WTC11 (cell line): ENCODE measurements at regions not wholly inside any gene's neighbourhood (a gene's known extent, or its start where the extent isn't known, plus 50 kb on each side); places are given as distances from the start of the nearest gene placed in this dataset.

ENCODE experiments used
- ATAC-seq: fragments of 200-7000 bp; cut with Tn5 transposase; 2 replicates; pipeline ENCODE4 v1.10.0; 2021; ENCODE audit warnings: mild to moderate bottlenecking, moderate library complexity
- CTCF ChIA-PET: fragments of 300-600 bp; sonication (Branson Sonifier 250); formaldehyde crosslinking; loops from one replicate; lab custom pipeline; 2021; ENCODE audit warnings: antibody characterized with exemption; lab: Charles Lee
- POLR2A ChIA-PET: fragments of 350-600 bp; sonication (Branson Sonifier 250); formaldehyde crosslinking; loops from one replicate; lab custom pipeline; 2021; ENCODE audit warnings: antibody characterized with exemption; lab: Charles Lee
- DNase-seq: peaks from one replicate; pipeline ENCODE4 v3.0.0; 2021; ENCODE audit warnings: low spot score
- H3K27ac Mint-ChIP-seq: 2 replicates; pipeline ENCODE4 v1.8.0; 2021; ENCODE audit warnings: mixed read lengths
- H3K27me3 Mint-ChIP-seq: 2 replicates; pipeline ENCODE4 v1.8.0; 2021; ENCODE audit warnings: low read depth, mild to moderate bottlenecking, moderate library complexity, mixed read lengths
- H3K36me3 Mint-ChIP-seq: 2 replicates; pipeline ENCODE4 v1.8.0; 2021; ENCODE audit warnings: mixed read lengths
- H3K4me1 Mint-ChIP-seq: 2 replicates; pipeline ENCODE4 v1.8.0; 2022; ENCODE audit warnings: mixed read lengths
- H3K4me3 Mint-ChIP-seq: 2 replicates; pipeline ENCODE4 v1.8.0; 2021; ENCODE audit warnings: mild to moderate bottlenecking, moderate library complexity, mixed read lengths
- H3K9me3 Mint-ChIP-seq: 2 replicates; pipeline ENCODE4 v1.8.0; 2021; ENCODE audit warnings: mixed read lengths
- AR ChIP-seq: fragments of 250-450 bp; sonication (Bioruptor Pico); IDR thresholded peaks from 2 replicates; pipeline ENCODE4 v1.9.0; 2021; ENCODE audit warnings: mild to moderate bottlenecking
- ATF6 ChIP-seq: sonication (generic); formaldehyde crosslinking; IDR thresholded peaks from 2 replicates; pipeline ENCODE4 v1.8.1; 2023; ENCODE audit warnings: mild to moderate bottlenecking, missing genetic modification reagents
- ELF4 ChIP-seq: sonication (generic); formaldehyde crosslinking; IDR thresholded peaks from 2 replicates; pipeline ENCODE4 v1.8.1; 2022; ENCODE audit warnings: low read depth, mild to moderate bottlenecking, moderate library complexity, missing genetic modification reagents
- ETV6 ChIP-seq: sonication (generic); formaldehyde crosslinking; IDR thresholded peaks from 2 replicates; pipeline ENCODE4 v1.8.1; 2022; ENCODE audit warnings: mild to moderate bottlenecking, missing genetic modification reagents
- IRF1 ChIP-seq: sonication (generic); formaldehyde crosslinking; IDR thresholded peaks from 2 replicates; pipeline ENCODE4 v1.8.0; 2023; ENCODE audit warnings: missing genetic modification reagents
- KAT7 ChIP-seq: sonication (generic); formaldehyde crosslinking; IDR thresholded peaks from 2 replicates; pipeline ENCODE4 v1.8.1; 2023; ENCODE audit warnings: missing genetic modification reagents, mild to moderate bottlenecking, borderline replicate concordance
- NR3C1 ChIP-seq: sonication (generic); formaldehyde crosslinking; conservative IDR thresholded peaks from 2 replicates; pipeline ENCODE4 v1.8.1; 2023; ENCODE audit warnings: low read depth, mild to moderate bottlenecking, missing genetic modification reagents
- PRDM15 ChIP-seq: sonication (generic); formaldehyde crosslinking; IDR thresholded peaks from 2 replicates; pipeline ENCODE4 v1.8.0; 2022; ENCODE audit warnings: missing genetic modification reagents
- STAT6 ChIP-seq: sonication (generic); formaldehyde crosslinking; conservative IDR thresholded peaks from 2 replicates; pipeline ENCODE4 v1.8.1; 2023; ENCODE audit warnings: mild to moderate bottlenecking, low read depth, missing genetic modification reagents, moderate library complexity
- ZMAT4 ChIP-seq: fragments of 250-450 bp; sonication (Bioruptor Pico); IDR thresholded peaks from 2 replicates; pipeline ENCODE4 v1.9.0; 2021; ENCODE audit warnings: mild to moderate bottlenecking
- ZNF425 ChIP-seq: fragments of 250-450 bp; sonication (Bioruptor Pico); conservative IDR thresholded peaks from 2 replicates; pipeline ENCODE4 v1.9.0; 2021; ENCODE audit warnings: mild to moderate bottlenecking
- ZSCAN18 ChIP-seq: fragments of 250-450 bp; sonication (Bioruptor Pico); IDR thresholded peaks from 2 replicates; pipeline ENCODE4 v2.1.2; 2022; ENCODE audit warnings: mild to moderate bottlenecking, moderate library complexity

GRCh38 chr22:27093422-27093821 lies 436.0 kb downstream of the MIAT start (continued):
- no peak for TF ChIP-seq ZMAT4 (CRISPR knock-in tag)

- CTCF ChIA-PET = no interaction called here
These were observed 437.4 kb downstream of the MIAT start for GRCh38 chr22:27094633-27095308.

GRCh38 chr22:27097506-27097905 lies 440.1 kb downstream of the MIAT start:
- Mint-ChIP-seq H3K4me3 (no peak overlapping the region), H3K9me3 (no peaks in the 10 kb centered on the region), H3K4me1 (peaks cover 21% of the 10 kb centered on the region), H3K36me3 (no peaks in the 10 kb centered on the region), H3K27ac (no peak overlapping the region), H3K27me3 (peaks cover 13% of the 10 kb centered on the region)
- no peak for ATAC-seq
- ChIA-PET POLR2A (no interaction called here), CTCF (no interaction called here)
- no peak for DNase-seq
- TF ChIP-seq KAT7 (no peak), NR3C1 (CRISPR knock-in tag) (no peak), STAT6 (no peak), PRDM15 (CRISPR knock-in tag) (no peak), IRF1 (CRISPR knock-in tag) (no peak), ZSCAN18 (CRISPR knock-in tag) (no peak), ATF6 (no peak), AR (CRISPR knock-in tag) (no peak), ETV6 (CRISPR knock-in tag) (no peak), ELF4 (no peak)

More at GRCh38 chr22:27094633-27095308, 437.4 kb downstream of the MIAT start:
- Mint-ChIP-seq H3K4me3 (no peak overlapping the region), H3K27ac (no peak overlapping the region), H3K36me3 (no peaks in the 10 kb centered on the region), H3K27me3 (no peaks in the 10 kb centered on the region), H3K9me3 (no peaks in the 10 kb centered on the region), H3K4me1 (peaks cover 3% of the 10 kb centered on the region)
- no peak for DNase-seq
- POLR2A ChIA-PET = no interaction called here
- no peak for TF ChIP-seq ZNF425 (CRISPR knock-in tag)
- ATAC-seq = no peak
